Stimulated activated effector memory CD8-positive, alpha-beta T cell treated with anti-CD3 and anti-CD28 coated beads, Interleukin-12 subunit alpha, Interleukin-12 subunit beta, amount 100 ng/mL, for 72 hours (primary cell): ENCODE measurements at regions not wholly inside any gene's neighbourhood (a gene's known extent, or its start where the extent isn't known, plus 50 kb on each side); places are given as distances from the start of the nearest gene placed in this dataset.
"Not testable (repeated sequence)": the region's sequence is repeated elsewhere in the genome, so short reads cannot be mapped to it uniquely, and the experiment has no call there.

Source experiments
- ATAC-seq: fragments of 150-1000 bp; cut with Tn5 transposase; 2 replicates; pipeline ENCODE4 v1.10.0; 2021
- DNase-seq, 2 donors: peaks; one replicate each; pipeline ENCODE4 v3.0.0; 2021 to 2022; ENCODE audit warnings: low spot score in 2 of 2
- H3K27ac Mint-ChIP-seq: one replicate; pipeline ENCODE4 v1.8.0; 2022; ENCODE audit warnings: mild to moderate bottlenecking, mixed read lengths
- H3K36me3 Mint-ChIP-seq: one replicate; pipeline ENCODE4 v1.8.0; 2022; ENCODE audit warnings: mild to moderate bottlenecking, mixed read lengths
- H3K4me1 Mint-ChIP-seq: one replicate; pipeline ENCODE4 v1.8.0; 2022; ENCODE audit warnings: mixed read lengths
- H3K4me3 Mint-ChIP-seq: one replicate; pipeline ENCODE4 v1.8.0; 2022; ENCODE audit warnings: mild to moderate bottlenecking, mixed read lengths
- H3K9me3 Mint-ChIP-seq: one replicate; pipeline ENCODE4 v1.8.0; 2022; ENCODE audit warnings: mixed read lengths

- ATAC-seq (no peak), DNase-seq (no peak)
- Mint-ChIP-seq H3K4me3 (no peak overlapping the region), H3K9me3 (peaks cover 8% of the 10 kb centered on the region), H3K27ac (no peak overlapping the region), H3K36me3 (no peaks in the 10 kb centered on the region), H3K4me1 (no peaks in the 10 kb centered on the region)
Observed at GRCh38 chr7:51606601-51607154, 290.1 kb upstream of the COBL start.

DNA sequence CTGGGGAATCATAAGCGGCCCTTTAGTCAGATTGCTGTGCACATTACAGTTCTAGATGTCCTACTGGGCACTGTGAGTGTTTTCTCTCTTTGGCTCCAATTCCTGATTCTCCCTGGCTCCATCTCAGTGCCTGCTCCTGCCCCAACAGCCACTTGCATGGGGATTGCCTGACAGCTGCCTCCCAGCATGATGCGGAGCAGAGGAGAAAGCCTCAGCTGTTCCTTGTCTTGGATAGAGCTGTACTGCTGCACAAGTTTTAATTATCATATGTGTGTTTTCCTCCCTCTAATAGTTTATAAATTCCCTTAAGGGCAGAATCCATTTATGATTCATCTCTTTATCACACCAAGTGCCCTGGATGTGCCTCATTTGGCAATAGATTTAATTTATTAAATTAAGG is 285.8 kb upstream of the COBL start:
- Mint-ChIP-seq H3K9me3 (peaks cover 15% of the 10 kb centered on the region), H3K36me3 (no peaks in the 10 kb centered on the region), H3K27ac (no peak overlapping the region), H3K4me1 (no peaks in the 10 kb centered on the region), H3K4me3 (no peak overlapping the region)
- ATAC-seq (no peak), DNase-seq (no peak)

DNA sequence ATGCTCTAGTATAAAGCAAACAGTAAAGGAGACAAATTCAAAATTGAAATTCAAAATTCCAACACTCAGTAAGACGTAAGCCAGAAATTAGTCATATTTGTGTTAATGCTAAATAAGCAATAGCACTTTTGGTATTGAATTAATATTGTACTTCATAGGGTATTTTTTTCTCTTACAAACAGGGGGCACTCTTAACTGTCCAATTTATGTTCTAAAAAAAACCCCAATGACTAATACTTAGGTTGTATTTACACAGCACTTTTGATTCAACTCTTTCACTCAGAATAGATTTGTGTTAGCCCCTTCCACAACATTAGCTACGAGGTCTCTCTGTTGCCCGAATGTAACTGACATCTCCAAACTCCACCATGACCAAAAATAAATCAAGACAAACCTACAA is 284.9 kb upstream of the COBL start:
- H3K36me3 Mint-ChIP-seq, result no peaks in the 10 kb centered on the region
- ATAC-seq, result no peak
- no peak overlapping the region for H3K27ac Mint-ChIP-seq
- DNase-seq, result no peak
- H3K9me3 Mint-ChIP-seq, result peaks cover 18% of the 10 kb centered on the region
- H3K4me3 Mint-ChIP-seq, result no peak overlapping the region
- no peaks in the 10 kb centered on the region for H3K4me1 Mint-ChIP-seq

- H3K4me1 Mint-ChIP-seq, H3K27ac Mint-ChIP-seq, ATAC-seq, H3K36me3 Mint-ChIP-seq, DNase-seq, H3K4me3 Mint-ChIP-seq: not testable (repeated sequence)
- H3K9me3 Mint-ChIP-seq, result peaks cover 18% of the 10 kb centered on the region
Observed at GRCh38 chr7:51599935-51600334, 283.3 kb upstream of the COBL start.

DNA sequence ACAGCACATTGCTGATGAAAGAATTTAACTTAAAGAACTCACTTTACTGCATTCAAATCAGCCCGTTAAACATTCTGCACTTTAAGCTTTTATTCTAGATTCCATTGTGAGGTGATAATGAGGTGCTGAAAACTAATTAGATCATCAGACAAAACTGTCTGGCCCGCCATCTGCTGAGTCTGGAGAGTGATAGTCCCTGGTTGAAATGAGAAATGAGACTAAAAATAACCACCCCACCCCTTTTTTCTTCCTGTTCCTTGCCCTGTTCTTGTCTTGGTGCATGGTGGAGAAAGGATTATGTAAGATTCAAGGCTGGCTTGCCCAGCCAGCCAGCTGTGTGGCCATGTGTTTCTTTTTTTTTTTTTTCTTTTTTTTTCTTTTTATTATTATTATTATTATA is 277.0 kb upstream of the COBL start:
- Mint-ChIP-seq H3K4me1 (no peaks in the 10 kb centered on the region), H3K9me3 (peaks cover 13% of the 10 kb centered on the region), H3K4me3 (no peak overlapping the region), H3K27ac (no peak overlapping the region), H3K36me3 (no peaks in the 10 kb centered on the region)
- ATAC-seq, result no peak
- DNase-seq, result no peak

GRCh38 chr7:51592842-51593599 is 276.4 kb upstream of the COBL start:
- no peak overlapping the region for H3K4me3 Mint-ChIP-seq

DNA sequence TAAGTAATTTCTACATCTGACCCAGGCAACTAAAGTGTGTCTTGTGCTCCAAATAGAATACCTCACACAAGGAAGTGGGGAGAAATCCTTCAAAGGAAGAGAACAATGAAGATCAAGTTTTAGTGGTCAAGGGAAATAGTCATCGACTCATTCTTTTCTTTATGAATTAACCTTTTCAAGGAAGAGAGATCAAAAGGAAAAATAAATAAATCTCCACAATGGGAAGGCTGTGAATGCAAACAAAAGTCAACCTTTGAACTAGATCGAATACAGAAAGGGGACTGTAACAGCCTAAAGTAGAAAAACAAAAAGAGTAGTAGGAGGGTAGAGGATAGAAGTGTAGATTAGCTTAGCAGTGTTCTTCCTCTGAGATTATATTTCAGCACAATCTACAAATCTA is 274.6 kb upstream of the COBL start:
- Mint-ChIP-seq H3K4me3 (no peak overlapping the region), H3K36me3 (no peaks in the 10 kb centered on the region), H3K9me3 (peaks cover 9% of the 10 kb centered on the region), H3K4me1 (no peaks in the 10 kb centered on the region), H3K27ac (no peak overlapping the region)
- DNase-seq (no peak), ATAC-seq (no peak)

More at GRCh38 chr7:51592842-51593599, 276.4 kb upstream of the COBL start:
- peaks cover 12% of the 10 kb centered on the region for H3K9me3 Mint-ChIP-seq
- ATAC-seq, result no peak
- H3K36me3 Mint-ChIP-seq, result no peaks in the 10 kb centered on the region
- no peak overlapping the region for H3K27ac Mint-ChIP-seq
- H3K4me1 Mint-ChIP-seq, result no peaks in the 10 kb centered on the region
- DNase-seq, result no peak

GRCh38 chr7:51590746-51591145 is 274.1 kb upstream of the COBL start:
- ATAC-seq, result no peak
- H3K36me3 Mint-ChIP-seq, result no peaks in the 10 kb centered on the region
- no peak overlapping the region for H3K4me3 Mint-ChIP-seq
- no peaks in the 10 kb centered on the region for H3K4me1 Mint-ChIP-seq
- H3K27ac Mint-ChIP-seq, result no peak overlapping the region
- H3K9me3 Mint-ChIP-seq, result peaks cover 9% of the 10 kb centered on the region
- DNase-seq, result no peak

- ATAC-seq (no peak), DNase-seq (no peak)
- Mint-ChIP-seq H3K4me3 (no peak overlapping the region), H3K36me3 (no peaks in the 10 kb centered on the region), H3K27ac (no peak overlapping the region), H3K4me1 (no peaks in the 10 kb centered on the region), H3K9me3 (peaks cover 9% of the 10 kb centered on the region)
Observed at GRCh38 chr7:51589111-51589510, 272.5 kb upstream of the COBL start.

DNA sequence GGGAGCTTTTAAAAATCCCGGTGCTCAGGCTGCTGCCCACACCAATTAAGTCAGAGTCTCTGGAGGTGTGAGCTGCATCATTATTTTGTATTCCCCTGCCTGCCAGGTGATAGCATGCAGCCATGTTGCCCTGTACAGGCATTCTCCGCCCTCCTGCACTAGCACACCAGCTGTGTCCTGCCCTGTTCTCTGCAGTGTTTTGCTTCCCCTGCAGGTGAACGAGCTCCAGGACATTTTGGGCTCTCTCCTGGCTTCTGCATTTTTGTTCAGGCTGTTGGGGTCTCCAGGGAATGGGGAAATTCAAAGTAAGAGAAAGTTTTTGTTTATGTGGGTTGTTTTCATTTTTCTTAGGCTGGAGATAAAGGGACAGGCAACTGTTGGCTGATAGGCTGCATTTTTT is 271.0 kb upstream of the COBL start:
- Mint-ChIP-seq H3K27ac (no peak overlapping the region), H3K9me3 (peaks cover 18% of the 10 kb centered on the region), H3K4me3 (no peak overlapping the region), H3K4me1 (no peaks in the 10 kb centered on the region), H3K36me3 (no peaks in the 10 kb centered on the region)
- ATAC-seq, result no peak
- no peak for DNase-seq

GRCh38 chr7:51577390-51577789 is 260.8 kb upstream of the COBL start:
- Mint-ChIP-seq H3K36me3 (no peaks in the 10 kb centered on the region), H3K27ac (no peak overlapping the region), H3K9me3 (peaks cover 19% of the 10 kb centered on the region), H3K4me1 (no peaks in the 10 kb centered on the region), H3K4me3 (no peak overlapping the region)
- ATAC-seq (no peak), DNase-seq (no peak)

DNA sequence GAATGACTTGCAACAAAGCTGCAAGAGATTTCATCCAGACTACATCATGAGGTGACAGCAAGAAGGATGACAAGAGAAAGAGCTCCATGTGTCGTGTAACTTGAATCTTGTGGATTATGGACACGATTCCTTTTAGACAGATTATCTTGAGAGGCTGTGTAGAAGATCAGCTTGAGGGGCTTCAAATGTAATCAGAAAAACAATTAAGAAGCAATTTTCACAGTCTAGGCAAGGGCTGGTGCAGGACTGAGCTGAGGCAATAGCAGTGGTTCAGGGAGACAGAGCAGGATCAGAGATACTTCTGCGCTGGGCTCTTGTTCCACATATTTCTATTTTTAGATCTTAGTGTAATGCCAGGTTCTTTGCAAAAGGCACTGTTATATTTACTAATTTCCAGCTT is 253.0 kb upstream of the COBL start:
- Mint-ChIP-seq H3K9me3 (peaks cover 22% of the 10 kb centered on the region), H3K4me1 (no peaks in the 10 kb centered on the region), H3K27ac (no peak overlapping the region), H3K4me3 (no peak overlapping the region), H3K36me3 (no peaks in the 10 kb centered on the region)
- ATAC-seq (no peak), DNase-seq (no peak)

- ATAC-seq, result no peak
- Mint-ChIP-seq H3K4me1 (no peaks in the 10 kb centered on the region), H3K4me3 (no peak overlapping the region), H3K9me3 (peaks cover 18% of the 10 kb centered on the region), H3K27ac (no peak overlapping the region), H3K36me3 (no peaks in the 10 kb centered on the region)
- no peak for DNase-seq
Observed at GRCh38 chr7:51569176-51569575, 252.6 kb upstream of the COBL start.

- H3K9me3 Mint-ChIP-seq, result peaks cover 16% of the 10 kb centered on the region
- no peaks in the 10 kb centered on the region for H3K4me1 Mint-ChIP-seq
- H3K27ac Mint-ChIP-seq, result no peak overlapping the region
- H3K36me3 Mint-ChIP-seq, result no peaks in the 10 kb centered on the region
- DNase-seq (no peak), ATAC-seq (no peak)
- H3K4me3 Mint-ChIP-seq, result no peak overlapping the region
Observed at GRCh38 chr7:51551070-51551469, 234.5 kb upstream of the COBL start.

DNA sequence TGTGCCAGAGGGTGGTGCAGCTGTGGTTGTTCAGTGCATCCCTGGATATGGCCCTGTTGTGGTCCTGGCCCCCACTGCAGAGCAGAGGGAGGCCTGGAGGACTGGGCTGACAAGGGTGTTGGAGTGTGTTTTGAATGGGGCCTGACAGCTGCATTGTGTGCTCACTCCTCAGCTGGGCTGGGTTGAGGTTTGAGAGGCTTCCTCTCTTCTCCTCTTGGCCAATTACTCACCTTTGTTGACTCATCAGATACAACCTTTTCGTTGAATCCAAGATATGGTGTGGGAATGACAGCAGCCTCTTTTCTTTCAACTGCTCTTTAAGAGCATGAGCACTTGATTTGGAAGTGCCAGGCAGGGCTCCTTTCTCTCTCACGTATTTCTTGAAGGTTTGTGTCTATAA is 228.5 kb upstream of the COBL start:
- ATAC-seq, result no peak
- DNase-seq, result no peak
- Mint-ChIP-seq H3K36me3 (no peaks in the 10 kb centered on the region), H3K4me3 (no peak overlapping the region), H3K27ac (no peak overlapping the region), H3K9me3 (peaks cover 25% of the 10 kb centered on the region), H3K4me1 (no peaks in the 10 kb centered on the region)

DNA sequence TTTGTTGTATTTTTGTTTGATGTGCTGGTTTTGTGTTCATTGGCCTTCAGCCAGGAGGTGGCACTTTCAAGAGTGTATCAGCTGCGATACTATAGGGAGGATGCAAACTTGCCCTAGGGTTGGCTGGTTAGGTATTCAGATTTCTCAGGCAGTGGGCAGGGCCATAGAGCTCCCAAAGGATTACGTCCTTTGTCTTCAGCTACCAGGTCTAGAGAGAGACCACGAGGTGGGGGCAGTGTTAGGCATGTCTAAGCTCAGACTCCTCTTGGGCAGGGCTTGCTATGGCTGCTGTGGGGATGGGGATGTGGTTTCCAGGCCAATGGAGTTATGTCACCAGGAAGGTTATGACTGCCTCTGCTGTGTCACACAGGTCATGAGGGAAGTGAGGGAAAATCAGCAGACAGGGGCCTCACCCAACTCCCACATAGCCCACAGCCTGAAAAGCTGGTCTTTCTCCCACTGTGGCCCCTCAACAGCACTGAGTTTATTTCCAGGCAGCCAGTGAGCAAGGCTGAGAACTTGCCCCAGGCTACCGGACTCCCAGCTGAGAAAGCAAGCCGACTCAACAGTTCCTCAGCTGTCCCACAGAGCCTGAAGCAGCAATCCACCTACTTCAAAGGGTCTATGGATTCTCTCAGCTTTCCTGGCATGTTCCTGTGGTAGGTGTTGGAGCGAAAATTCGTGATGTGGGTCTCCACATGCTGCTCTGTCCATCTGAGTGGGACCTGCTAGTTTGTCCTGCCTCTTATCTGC is 227.4 kb upstream of the COBL start:
- ATAC-seq, result no peak
- no peak overlapping the region for H3K27ac Mint-ChIP-seq
- H3K9me3 Mint-ChIP-seq, result peaks cover 20% of the 10 kb centered on the region
- H3K36me3 Mint-ChIP-seq, result no peaks in the 10 kb centered on the region
- DNase-seq, result no peak
- no peaks in the 10 kb centered on the region for H3K4me1 Mint-ChIP-seq
- H3K4me3 Mint-ChIP-seq, result no peak overlapping the region
